Fibroblast of peridontal ligament (primary cell): ENCODE measurements at regions not wholly inside any gene's neighbourhood (a gene's known extent, or its start where the extent isn't known, plus 50 kb on each side); places are given as distances from the start of the nearest gene placed in this dataset.

Source experiments
- DNase-seq: peaks from one replicate; pipeline ENCODE4 v3.0.0-alpha.2; 2010; ENCODE audit errors: extremely low read depth

- peak; percentile 84 for DNase-seq
These were observed 68.6 kb upstream of the CCN6 start for GRCh38 chr6:111985202-111985731.

GRCh38 chr6:111986651-111987050, 67.3 kb upstream of the CCN6 start:
- DNase-seq, result no peak

DNA sequence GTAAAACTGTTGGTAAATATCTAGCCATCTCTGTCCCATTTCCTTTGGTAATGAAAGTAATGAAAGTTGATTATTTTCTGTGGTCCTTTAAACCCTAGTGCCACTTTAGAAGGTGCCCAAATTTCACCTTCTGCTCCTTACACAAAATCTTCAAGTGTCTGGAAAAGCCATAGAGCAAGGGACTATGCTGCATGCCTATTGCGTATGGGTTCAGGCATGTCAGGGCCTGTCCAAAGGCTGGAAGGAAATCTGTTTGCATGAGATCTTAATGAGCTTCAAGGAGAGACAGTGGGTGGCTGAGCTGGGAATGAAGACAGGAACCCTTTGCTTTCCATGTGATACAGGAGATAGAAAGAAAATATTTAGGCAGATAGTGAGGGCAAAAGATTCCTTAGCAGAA, 66.6 kb upstream of the CCN6 start:
- peak; percentile 55 for DNase-seq

GRCh38 chr6:111988926-111989325, 65.0 kb upstream of the CCN6 start:
- no peak for DNase-seq

- no peak for DNase-seq
These were observed 64.2 kb upstream of the CCN6 start for GRCh38 chr6:111989743-111990142.

DNA sequence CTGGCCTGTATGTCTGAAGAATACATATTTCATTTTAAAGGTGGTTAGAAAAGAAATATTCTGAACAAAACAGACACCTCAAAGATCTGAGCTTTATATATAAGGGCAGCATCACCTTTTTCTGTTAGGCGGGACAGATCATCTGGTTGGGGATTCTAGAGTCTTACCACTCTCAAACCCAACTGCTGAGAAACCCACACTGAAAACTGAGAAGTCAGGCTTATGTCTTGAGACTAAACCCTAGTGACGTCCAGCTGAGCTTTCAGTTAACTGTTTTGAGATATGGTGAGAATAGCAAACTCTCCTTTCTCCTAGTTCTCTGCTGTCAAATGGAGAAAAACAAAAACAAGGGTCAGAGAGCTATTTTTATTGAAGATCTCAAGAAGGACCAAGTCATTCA, 63.7 kb upstream of the CCN6 start:
- no peak for DNase-seq

DNA sequence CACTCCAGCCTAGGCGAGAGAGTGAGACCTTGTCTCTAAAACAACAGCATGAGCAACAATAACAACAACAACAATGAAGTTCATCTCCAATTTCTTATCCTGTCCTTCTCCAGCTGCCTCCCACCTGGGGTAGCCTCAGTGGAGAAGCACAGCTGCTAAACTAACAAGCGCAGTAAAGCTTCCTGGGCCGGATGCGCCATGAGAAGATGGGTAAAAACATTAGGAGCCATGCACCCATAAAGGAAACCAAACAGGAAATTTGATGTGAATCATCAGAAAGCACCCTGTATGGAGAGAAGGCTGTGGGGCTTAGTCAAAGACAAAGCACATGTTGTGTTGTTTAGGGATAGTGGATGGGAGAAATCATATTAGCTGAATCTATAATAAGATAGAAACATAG, 61.1 kb upstream of the CCN6 start:
- DNase-seq, result no peak

DNA sequence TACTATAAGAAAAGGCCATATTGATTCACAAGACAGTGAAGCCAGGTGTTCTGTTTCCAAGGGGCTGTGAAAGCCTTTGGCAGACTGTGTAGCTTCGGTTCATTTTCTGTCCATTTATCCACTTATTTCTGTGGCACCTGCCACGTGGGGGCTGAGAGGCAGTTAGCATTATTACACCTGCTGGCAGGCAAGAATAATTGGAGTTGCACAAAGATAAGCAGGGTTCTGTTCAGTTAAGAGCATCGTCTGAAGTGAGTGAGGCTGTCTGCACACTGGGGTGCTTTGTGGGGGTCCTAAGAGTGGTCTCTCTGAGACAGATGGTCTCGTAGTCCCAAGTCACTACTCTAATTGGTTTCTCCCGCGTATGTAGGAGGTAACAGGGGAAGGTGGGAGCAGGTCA, 60.6 kb upstream of the CCN6 start:
- DNase-seq, result no peak

- DNase-seq, result no peak
These were observed 59.1 kb upstream of the CCN6 start for GRCh38 chr6:111994791-111995190.

DNA sequence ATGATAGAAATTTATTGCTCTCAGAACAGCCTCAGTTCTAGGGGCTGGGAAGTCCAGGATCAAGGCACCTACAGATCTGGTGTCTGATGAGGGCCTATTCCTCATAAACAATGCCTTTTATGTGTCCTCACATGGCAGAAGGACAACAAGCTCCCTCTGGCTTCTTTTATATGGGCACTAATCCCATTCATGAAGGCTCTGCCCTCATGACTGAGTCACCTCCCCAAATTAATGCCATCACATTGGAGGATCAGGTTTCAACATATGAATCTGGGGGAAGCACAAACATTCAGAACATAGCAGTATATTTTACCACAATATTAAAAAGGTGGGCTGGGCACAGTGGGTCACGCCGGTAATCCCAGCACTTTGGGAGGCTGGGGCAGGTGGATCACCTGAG, 58.5 kb upstream of the CCN6 start:
- DNase-seq, result peak; percentile 65

DNA sequence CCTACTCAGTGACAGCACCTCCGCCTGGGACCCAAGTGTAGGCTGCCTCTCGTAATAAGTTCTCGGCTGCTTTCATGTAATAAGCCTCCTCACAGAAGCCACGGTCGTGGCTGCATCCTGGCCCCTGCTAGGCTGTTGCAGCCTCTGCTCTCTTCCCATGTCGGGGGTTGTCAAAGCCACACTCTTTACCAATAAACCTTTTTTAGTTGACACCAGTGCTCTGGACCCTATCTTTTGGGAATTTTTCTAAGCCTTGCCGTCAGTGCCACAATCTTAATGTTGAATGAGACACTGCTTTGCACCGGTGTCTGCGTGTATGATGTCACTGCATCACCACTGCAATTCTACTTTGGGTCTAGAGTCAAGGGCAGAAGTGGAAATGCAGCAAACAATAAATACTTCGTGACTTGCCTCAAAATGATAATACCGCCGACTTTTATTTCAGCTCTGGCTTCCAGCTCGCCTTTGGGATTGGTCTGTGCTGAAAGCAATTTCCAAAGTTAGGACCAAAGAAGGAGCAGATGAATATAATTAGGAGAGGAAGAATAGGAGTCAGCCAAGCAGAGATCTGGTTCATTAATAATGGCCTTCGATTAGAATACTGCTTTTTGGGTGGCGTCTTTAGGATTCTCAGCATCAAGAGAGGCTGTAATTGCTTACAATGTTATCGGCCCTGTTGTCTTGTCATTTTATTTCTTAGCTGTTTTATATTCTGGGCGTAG, 57.6 kb upstream of the CCN6 start:
- no peak for DNase-seq

DNA sequence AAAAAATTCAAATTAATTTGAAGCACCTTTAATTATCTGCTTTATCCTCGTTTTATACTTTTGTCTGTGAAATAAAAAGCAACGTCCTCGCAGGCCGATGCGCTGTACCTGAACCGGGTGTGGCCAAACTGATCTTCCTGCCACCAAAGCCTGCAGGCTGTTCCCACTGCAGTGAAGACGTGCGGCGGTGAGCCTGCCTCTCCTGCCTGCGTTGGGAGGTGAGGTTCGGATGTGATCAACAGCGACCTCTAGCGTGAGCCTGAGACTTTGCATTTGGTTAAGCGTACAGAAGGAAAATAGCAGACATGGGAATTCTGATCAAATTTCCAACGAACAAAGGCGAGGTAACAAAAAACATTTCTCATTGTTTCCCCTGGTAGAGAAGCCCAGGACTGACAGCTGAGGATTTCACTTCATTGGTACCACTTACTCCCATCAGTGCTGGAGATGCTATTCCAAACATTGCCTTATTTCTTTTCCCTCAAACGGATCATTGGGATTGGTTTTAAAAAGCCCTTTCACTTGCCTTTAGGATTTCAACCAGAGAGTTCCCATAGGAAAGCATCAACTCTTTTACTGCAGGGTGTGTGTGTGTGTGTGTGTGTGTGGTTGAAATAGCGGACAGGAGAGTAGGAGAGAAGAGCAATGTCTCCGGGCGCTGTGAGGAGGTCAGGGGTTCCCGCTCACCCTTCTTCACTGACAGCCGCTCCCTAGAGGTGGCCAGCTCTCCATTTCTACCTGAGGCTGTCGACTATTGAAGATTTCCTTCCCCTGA, 56.6 kb upstream of the CCN6 start:
- DNase-seq, result peak; percentile 83

DNA sequence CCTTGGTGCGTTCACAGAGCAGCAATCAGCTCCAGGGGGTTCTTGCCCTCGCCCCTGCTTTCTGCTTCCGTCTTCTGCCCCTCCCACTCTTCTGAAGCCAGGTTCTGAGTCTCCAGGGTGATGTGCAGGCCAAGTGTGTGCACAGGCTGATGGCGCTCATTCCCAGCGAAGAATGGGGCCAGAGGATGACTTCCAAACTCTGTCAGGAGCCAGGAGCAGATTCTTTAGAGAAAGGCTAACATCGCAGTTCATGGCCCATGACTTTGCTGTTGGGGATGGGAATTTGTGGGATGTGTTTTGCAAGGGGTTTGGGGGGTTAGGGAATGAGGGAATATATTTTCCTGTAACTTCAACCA, 56.1 kb upstream of the CCN6 start:
- no peak for DNase-seq

GRCh38 chr6:112002307-112002706, 51.6 kb upstream of the CCN6 start:
- no peak for DNase-seq
